ENCODE measurements at regions not wholly inside any gene's neighbourhood (a gene's known extent, or its start where the extent isn't known, plus 50 kb on each side); places are given as distances from the start of the nearest gene placed in this dataset.

- TF ChIP-seq CTCF (conservative IDR thresholded peaks at IDR 0.05) (no peak), EZH2 (IDR thresholded peaks at IDR 0.05; ENCODE audit: low read depth) (no peak)
Measured at GRCh38 chr21:38960251-38960650, 154.5 kb downstream of the ETS2 start.

All from PC-9 (cell line).